ENCODE measurements at regions not wholly inside any gene's neighbourhood (a gene's known extent, or its start where the extent isn't known, plus 50 kb on each side); places are given as distances from the start of the nearest gene placed in this dataset.

GRCh38 chr22:22082960-22083359 lies 100.4 kb upstream of the TOP3B start:
- 58% methylated on average over 5 of the region's 5 CpGs; no CpG with 5 or more reads in 1 of the 2 experiments for WGBS, 2 experiments (ENCODE audit: extremely low coverage in 1 of 2, insufficient coverage in 1 of 2, insufficient read length in 1 of 2, insufficient replicate concordance in 2 of 2, low coverage in 1 of 2, low lambda C conversion rate in 2 of 2, missing lambda C conversion rate in 1 of 2)
- TF ChIP-seq YY1 (IDR thresholded peaks at IDR 0.05; ENCODE audit: low read depth, low read length) (no peak), RAD21 (IDR thresholded peaks at IDR 0.05 in 1 of 2, conservative IDR thresholded peaks at IDR 0.05 in 1 of 2; ENCODE audit: low read depth in 2 of 2, low read length in 2 of 2) (no peak), GABPA (IDR thresholded peaks at IDR 0.05; ENCODE audit: borderline replicate concordance, insufficient read depth, low read length) (no peak), E2F6 (IDR thresholded peaks at IDR 0.05) (no peak), BCL11A (IDR thresholded peaks at IDR 0.05; ENCODE audit: low read depth in 2 of 2, low read length in 2 of 2) (no peak), NANOG (IDR thresholded peaks at IDR 0.05; ENCODE audit: insufficient read depth, low read depth, low read length, poor library complexity, severe bottlenecking) (no peak), SIX5 (IDR thresholded peaks at IDR 0.05; ENCODE audit: low read depth, low read length) (no peak), SP4 (IDR thresholded peaks at IDR 0.05; ENCODE audit: low read length) (no peak), CEBPB (IDR thresholded peaks at IDR 0.05; ENCODE audit: low read depth, low read length) (no peak), ATF3 (IDR thresholded peaks at IDR 0.05; ENCODE audit: insufficient read depth, low read depth, low read length) (no peak), ZNF274 (IDR thresholded peaks at IDR 0.05; ENCODE audit: borderline replicate concordance, extremely low read depth, low read length) (no peak), RNF2 (IDR thresholded peaks at IDR 0.05; ENCODE audit: borderline replicate concordance, low read depth, low read length, missing control alignments, poor library complexity, severe bottlenecking) (no peak), TBP (IDR thresholded peaks at IDR 0.05; ENCODE audit: low read depth, low read length) (no peak)

More at GRCh38 chr22:22082960-22083359, 100.4 kb upstream of the TOP3B start:
- H3K4me1 ChIP-seq (replicated peaks in 1 of 4; ENCODE audit: control insufficient read depth in 3 of 4, insufficient read depth in 4 of 4, low read length in 3 of 4): no peaks in the 10 kb centered on the region
- no peaks in the 10 kb centered on the region for H3K79me2 ChIP-seq (ENCODE audit: control insufficient read depth in 1 of 2, insufficient read depth in 2 of 2, low read length in 2 of 2)
- H3K18ac ChIP-seq (ENCODE audit: extremely low read depth, low read length): no peak overlapping the region
- DNase-seq (ENCODE audit: low read depth in 1 of 2, low spot score in 2 of 2) (no peak), FAIRE-seq (no peak)
- no peak overlapping the region for H3K9ac ChIP-seq (replicated peaks in 1 of 4; ENCODE audit: extremely low read depth in 1 of 4, low read depth in 3 of 4, low read length in 3 of 4)
- H2BK15ac ChIP-seq (ENCODE audit: low read length): no peak overlapping the region
- no peak overlapping the region for H2BK5ac ChIP-seq (ENCODE audit: low read depth, low read length)
- H3K14ac ChIP-seq (ENCODE audit: insufficient read length): no peak overlapping the region
- H3K36me3 ChIP-seq (ENCODE audit: control insufficient read depth in 2 of 4, insufficient read depth in 4 of 4, low read length in 3 of 4): no peaks in the 10 kb centered on the region
- H4K20me1 ChIP-seq (replicated peaks in 1 of 2; ENCODE audit: control insufficient read depth in 1 of 2, insufficient read depth in 2 of 2, low read length in 2 of 2): peaks cover 0 to 6% of the 10 kb centered on the region in 2 experiments
- H3K79me1 ChIP-seq (ENCODE audit: low read depth, low read length): no peaks in the 10 kb centered on the region
- ChIA-PET POLR2A (ENCODE audit: partially characterized antibody) (no interaction called here), CTCF (ENCODE audit: partially characterized antibody) (interaction anchor here (1.5 kb wide), 1 partner anchor 27 kb away, joined by 3 read pairs; no protein-coding TSS in a partner anchor)
- H3K56ac ChIP-seq (replicated peaks; ENCODE audit: insufficient read length, low read depth, low read length): no peak overlapping the region
- no peak overlapping the region for H4K91ac ChIP-seq (replicated peaks; ENCODE audit: insufficient read length, low read length)
- peaks cover 74 to 100% (median 95%) of the 10 kb centered on the region in 4 experiments for H3K27me3 ChIP-seq (replicated peaks in 1 of 4; ENCODE audit: control insufficient read depth in 3 of 4, extremely low read depth in 1 of 4, insufficient read depth in 3 of 4, low read length in 3 of 4)
- no peak overlapping the region for H2AK5ac ChIP-seq (ENCODE audit: low read depth, low read length)
- H3K27ac ChIP-seq (ENCODE audit: low read depth, low read length): no peak overlapping the region
- no peak overlapping the region for H2BK120ac ChIP-seq (replicated peaks; ENCODE audit: low read depth, low read length)
- no peak overlapping the region for H2BK12ac ChIP-seq (ENCODE audit: low read depth, low read length)
- H3K4me3 ChIP-seq (ENCODE audit: extremely low read depth in 1 of 4, insufficient read depth in 2 of 4, low read depth in 3 of 4, low read length in 4 of 4): no peak overlapping the region
- no peak overlapping the region for H2BK20ac ChIP-seq (ENCODE audit: low read length)
- H2AFZ ChIP-seq (ENCODE audit: low read length): no peak overlapping the region
- no peak overlapping the region for H3K4me2 ChIP-seq (ENCODE audit: insufficient read depth in 1 of 2, low read depth in 2 of 2, low read length in 2 of 2)
- no peaks in the 10 kb centered on the region for H3K23me2 ChIP-seq (ENCODE audit: low read depth, low read length)
- no peak overlapping the region for H3K4ac ChIP-seq (replicated peaks; ENCODE audit: insufficient read length, low read depth, low read length)
- H3K23ac ChIP-seq (ENCODE audit: insufficient read length): no peak overlapping the region
- no peak overlapping the region for H4K5ac ChIP-seq (ENCODE audit: insufficient read length, low read depth, low read length)
- H4K8ac ChIP-seq (ENCODE audit: extremely low read depth, insufficient read depth, low read length): no peak overlapping the region
- H3K9me3 ChIP-seq (ENCODE audit: insufficient read depth in 2 of 2, low read depth in 1 of 2, low read length in 1 of 2): no peaks in the 10 kb centered on the region
